ENCODE measurements at regions not wholly inside any gene's neighbourhood (a gene's known extent, or its start where the extent isn't known, plus 50 kb on each side); places are given as distances from the start of the nearest gene placed in this dataset.
A peak's percentile ranks its signal among the peaks of the same experiment; 100 is the strongest.

GRCh38 chr9:108674766-108675530 is 180.8 kb downstream of the ACTL7B start:
- DNase-seq, result no peak

GRCh38 chr9:108673386-108673785 is 182.4 kb downstream of the ACTL7B start:
- no peak for DNase-seq

GRCh38 chr9:108672475-108673190 is 183.2 kb downstream of the ACTL7B start:
- no peak for DNase-seq

- no peak for DNase-seq
Observed at GRCh38 chr9:108671794-108672193, 184.0 kb downstream of the ACTL7B start.

- no peak for DNase-seq
Observed at GRCh38 chr9:108671176-108671575, 184.6 kb downstream of the ACTL7B start.

- DNase-seq, result no peak
Observed at GRCh38 chr9:108668938-108669335, 186.8 kb downstream of the ACTL7B start.

- no peak for DNase-seq
Observed at GRCh38 chr9:108668191-108668937, 187.4 kb downstream of the ACTL7B start.

- DNase-seq, result no peak
Observed at GRCh38 chr9:108666240-108666784, 189.5 kb downstream of the ACTL7B start.

- DNase-seq, result no peak
Observed at GRCh38 chr9:108665521-108666239, 190.1 kb downstream of the ACTL7B start.

GRCh38 chr9:108664309-108665255 is 191.2 kb downstream of the ACTL7B start:
- DNase-seq, result no peak

- no peak for DNase-seq
Observed at GRCh38 chr9:108663422-108663821, 192.4 kb downstream of the ACTL7B start.

- no peak for DNase-seq
Observed at GRCh38 chr9:108662956-108663355, 192.8 kb downstream of the ACTL7B start.

- no peak for DNase-seq
Observed at GRCh38 chr9:108662091-108662875, 193.5 kb downstream of the ACTL7B start.

- no peak for DNase-seq
Observed at GRCh38 chr9:108656566-108656965, 199.2 kb downstream of the ACTL7B start.

- DNase-seq, result no peak
Observed at GRCh38 chr9:108655818-108656217, 200.0 kb downstream of the ACTL7B start.

GRCh38 chr9:108654566-108654965 is 201.2 kb downstream of the ACTL7B start:
- DNase-seq, result no peak

GRCh38 chr9:108652851-108653250 is 202.9 kb downstream of the ACTL7B start:
- DNase-seq, result no peak

- DNase-seq, result no peak
Observed at GRCh38 chr9:108650826-108651225, 205.0 kb downstream of the ACTL7B start.

- peak; percentile 58 for DNase-seq
Observed at GRCh38 chr9:108645520-108645919, 210.3 kb downstream of the ACTL7B start.

- no peak for DNase-seq
Observed at GRCh38 chr9:108643731-108644510, 211.9 kb downstream of the ACTL7B start.

Measured in femur (tissue), 1 donor.